ENCODE measurements at regions not wholly inside any gene's neighbourhood (a gene's known extent, or its start where the extent isn't known, plus 50 kb on each side); places are given as distances from the start of the nearest gene placed in this dataset.
"Not testable (repeated sequence)": the region's sequence is repeated elsewhere in the genome, so short reads cannot be mapped to it uniquely, and the experiment has no call there.

DNA sequence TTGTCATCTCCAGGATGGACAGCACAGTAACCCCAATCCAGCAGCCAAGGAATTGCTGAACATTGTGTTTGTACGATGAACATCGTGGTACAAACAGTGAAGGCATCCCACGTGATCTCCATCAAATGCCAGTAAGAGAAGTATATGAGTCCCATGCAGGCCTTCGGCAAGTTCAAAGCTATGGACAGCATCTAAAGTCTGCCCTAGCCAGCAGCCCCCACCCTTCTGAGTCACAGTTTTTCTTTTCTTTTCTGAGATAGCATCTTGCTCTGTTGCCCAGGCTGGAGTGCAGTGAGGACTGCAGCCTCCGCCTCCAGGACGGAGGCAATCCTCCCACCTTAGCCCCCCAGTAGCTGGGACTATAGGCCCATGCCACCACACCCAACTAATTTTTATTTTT is 71.0 kb upstream of the SRD5A2 start:
- DNase-seq: no peak

DNA sequence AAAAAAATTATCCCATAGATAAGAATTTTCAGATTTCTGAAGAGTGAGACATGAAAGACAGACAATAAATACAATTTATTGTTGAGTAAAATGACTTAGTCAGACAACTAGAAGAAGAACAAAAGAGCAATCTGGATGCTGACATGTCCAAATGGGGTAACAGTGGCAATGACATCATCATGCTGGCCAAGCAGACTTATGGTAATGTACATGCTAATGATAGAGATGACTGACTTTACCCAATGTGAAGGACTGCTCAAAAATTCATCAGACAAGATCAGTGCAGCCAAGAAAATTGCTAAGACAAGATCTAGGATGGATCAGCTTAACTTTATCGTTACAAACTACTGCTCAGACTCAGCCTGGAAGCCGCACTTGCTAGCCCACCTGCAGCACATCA is 70.5 kb upstream of the SRD5A2 start:
- DNase-seq: no peak

DNA sequence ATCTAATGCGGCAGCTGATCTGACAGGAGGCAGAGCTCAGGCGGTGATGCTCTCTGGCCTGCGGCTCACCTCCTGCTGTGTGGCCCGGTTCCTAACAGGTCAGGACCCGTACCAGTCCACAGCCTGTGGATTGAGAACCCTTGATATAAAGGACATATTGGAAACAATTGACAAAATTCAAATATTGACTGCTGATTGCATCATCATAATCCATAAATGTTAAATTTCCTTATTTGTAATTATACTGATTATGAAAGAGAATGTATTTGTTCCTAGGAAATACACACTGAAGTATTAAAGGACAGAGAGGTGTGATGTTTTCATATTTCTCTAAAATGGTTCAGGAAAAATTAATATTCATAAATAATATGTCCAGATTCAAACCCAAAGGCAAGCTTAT is 63.8 kb upstream of the SRD5A2 start:
- no peak for DNase-seq

DNA sequence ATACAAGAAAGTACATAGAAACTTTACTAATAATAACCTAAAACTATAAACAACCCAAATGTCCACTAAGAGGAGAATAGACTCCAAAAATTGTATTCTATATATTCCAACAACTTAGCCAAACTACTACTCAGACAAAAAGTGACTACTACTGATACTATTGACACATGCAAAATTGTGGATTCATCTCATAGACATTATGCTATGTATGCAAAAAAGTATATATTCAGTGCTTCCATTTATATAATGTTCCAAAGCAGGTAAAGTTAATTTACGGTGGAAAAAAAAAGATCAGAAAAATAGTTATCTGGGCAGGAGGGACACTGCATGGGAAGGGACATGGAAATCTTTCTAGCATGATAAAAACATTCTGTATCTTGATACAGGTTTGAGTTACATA is 62.0 kb upstream of the SRD5A2 start:
- no peak for DNase-seq

DNA sequence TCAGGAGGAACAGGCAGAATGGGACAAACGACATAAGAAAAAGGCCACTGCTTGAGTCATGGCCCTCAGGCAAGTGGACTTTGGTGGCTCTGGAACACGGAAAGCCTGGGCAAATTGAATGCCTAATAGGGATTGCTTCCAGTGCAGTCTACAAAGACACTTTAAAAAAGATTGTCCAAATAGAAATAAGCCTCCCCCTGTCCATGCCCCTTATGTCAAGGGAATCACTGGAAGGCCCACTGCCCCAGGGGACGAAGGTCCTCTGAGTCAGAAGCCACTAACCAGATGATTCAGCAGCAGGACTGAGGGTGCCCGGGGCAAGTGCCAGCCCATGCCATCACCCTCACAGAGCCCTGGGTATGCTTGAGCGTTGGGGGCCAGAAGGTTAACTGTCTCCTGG is 51.5 kb upstream of the SRD5A2 start:
- not testable (repeated sequence) for DNase-seq
